ENCODE measurements at regions not wholly inside any gene's neighbourhood (a gene's known extent, or its start where the extent isn't known, plus 50 kb on each side); places are given as distances from the start of the nearest gene placed in this dataset.

GRCh38 chr12:81953541-81953940 lies 194.4 kb upstream of the PPFIA2 start:
- peak in 1 of 4 experiments; percentile 18 for DNase-seq

- DNase-seq: no peak
Observed at GRCh38 chr12:81950871-81951270, 191.7 kb upstream of the PPFIA2 start.

- DNase-seq: peak in 2 of 4 experiments; percentile 70 to 71
Observed at GRCh38 chr12:81949841-81950308, 190.7 kb upstream of the PPFIA2 start.

- peak in 1 of 4 experiments; percentile 18 for DNase-seq
Observed at GRCh38 chr12:81949416-81949815, 190.3 kb upstream of the PPFIA2 start.

GRCh38 chr12:81944886-81945285 lies 185.7 kb upstream of the PPFIA2 start:
- peak in 2 of 4 experiments; percentile 37 to 41 for DNase-seq

GRCh38 chr12:81942594-81942993 lies 183.4 kb upstream of the PPFIA2 start:
- peak; percentile 53 to 84 (median 63) for DNase-seq

- no peak for DNase-seq
Observed at GRCh38 chr12:81930037-81930436, 170.9 kb upstream of the PPFIA2 start.

- DNase-seq: peak in 3 of 4 experiments; percentile 3 to 9 (median 4)
Observed at GRCh38 chr12:81896771-81897170, 137.6 kb upstream of the PPFIA2 start.

GRCh38 chr12:81888961-81889360 lies 129.8 kb upstream of the PPFIA2 start:
- no peak for DNase-seq

GRCh38 chr12:81888106-81888740 lies 129.1 kb upstream of the PPFIA2 start:
- no peak for DNase-seq

- no peak for DNase-seq
Observed at GRCh38 chr12:81874586-81874985, 115.4 kb upstream of the PPFIA2 start.

GRCh38 chr12:81874166-81874565 lies 115.0 kb upstream of the PPFIA2 start:
- no peak for DNase-seq

GRCh38 chr12:81872400-81872799 lies 113.2 kb upstream of the PPFIA2 start:
- no peak for DNase-seq

GRCh38 chr12:81866081-81866480 lies 106.9 kb upstream of the PPFIA2 start:
- no peak for DNase-seq

- DNase-seq: no peak
Observed at GRCh38 chr12:81863406-81863805, 104.3 kb upstream of the PPFIA2 start.

- no peak for DNase-seq
Observed at GRCh38 chr12:81859521-81859920, 100.4 kb upstream of the PPFIA2 start.

GRCh38 chr12:81843599-81843998 lies 84.4 kb upstream of the PPFIA2 start:
- no peak for DNase-seq

GRCh38 chr12:81835783-81836182 lies 76.6 kb upstream of the PPFIA2 start:
- no peak for DNase-seq

GRCh38 chr12:81819991-81820633 lies 61.0 kb upstream of the PPFIA2 start:
- DNase-seq: no peak

- no peak for DNase-seq
Observed at GRCh38 chr12:81815611-81816010, 56.5 kb upstream of the PPFIA2 start.

GRCh38 chr12:81811778-81812125 lies 52.6 kb upstream of the PPFIA2 start:
- DNase-seq: no peak

- peak; percentile 24 to 59 (median 54) for DNase-seq
Observed at GRCh38 chr12:81811061-81811777, 52.1 kb upstream of the PPFIA2 start.

- DNase-seq: peak; percentile 6 to 78 (median 42)
Observed at GRCh38 chr12:81809829-81810595, 50.9 kb upstream of the PPFIA2 start.
